Calu3 (cell line): ENCODE measurements at regions not wholly inside any gene's neighbourhood (a gene's known extent, or its start where the extent isn't known, plus 50 kb on each side); places are given as distances from the start of the nearest gene placed in this dataset.

Experiments
- BruUV-seq: library from RNA; stranded (reverse); fragments of 400-500 nt; replicated peaks from 2 replicates; lab custom pipeline; 2021; lab: Mats Ljungman, UMichigan
- CTCF ChIA-PET: fragments of 300-600 bp; sonication (Branson Sonifier 250); formaldehyde crosslinking; loops from one replicate; lab custom pipeline; 2022; ENCODE audit warnings: antibody characterized with exemption; lab: Charles Lee
- DNase-seq: peaks from one replicate; pipeline ENCODE4 v3.0.0; 2022
- H3K27ac Mint-ChIP-seq: one replicate; pipeline ENCODE4 v1.8.0; 2022; ENCODE audit warnings: mixed read lengths; ENCODE audit not compliant: unreplicated experiment
- H3K27me3 Mint-ChIP-seq: one replicate; pipeline ENCODE4 v1.8.0; 2022; ENCODE audit warnings: mixed read lengths; ENCODE audit not compliant: unreplicated experiment
- H3K36me3 Mint-ChIP-seq: one replicate; pipeline ENCODE4 v1.8.0; 2022; ENCODE audit warnings: mild to moderate bottlenecking, moderate library complexity, mixed read lengths; ENCODE audit not compliant: insufficient read depth, unreplicated experiment
- H3K4me1 Mint-ChIP-seq: one replicate; pipeline ENCODE4 v1.8.0; 2022; ENCODE audit warnings: mild to moderate bottlenecking, low read depth, mixed read lengths; ENCODE audit not compliant: unreplicated experiment
- H3K4me3 Mint-ChIP-seq: one replicate; pipeline ENCODE4 v1.8.0; 2022; ENCODE audit warnings: mild to moderate bottlenecking, low read depth, moderate library complexity, mixed read lengths; ENCODE audit not compliant: unreplicated experiment
- H3K9me3 Mint-ChIP-seq: one replicate; pipeline ENCODE4 v1.8.0; 2022; ENCODE audit warnings: low read depth, mixed read lengths; ENCODE audit not compliant: unreplicated experiment
- intact Hi-C: fragments of 100-400 bp; cut with micrococcal nuclease; formaldehyde crosslinking; loops from one replicate; pipeline ENCODE4 v1.10.0; 2022; ENCODE audit not compliant: unreplicated experiment
- TF ChIP-seq, protein P1 (sequence below): fragments of 200-600 bp; IDR thresholded peaks from one replicate; pipeline ENCODE4 v1.8.0; 2022; ENCODE audit warnings: antibody characterized with exemption; ENCODE audit not compliant: unreplicated experiment

DNA sequence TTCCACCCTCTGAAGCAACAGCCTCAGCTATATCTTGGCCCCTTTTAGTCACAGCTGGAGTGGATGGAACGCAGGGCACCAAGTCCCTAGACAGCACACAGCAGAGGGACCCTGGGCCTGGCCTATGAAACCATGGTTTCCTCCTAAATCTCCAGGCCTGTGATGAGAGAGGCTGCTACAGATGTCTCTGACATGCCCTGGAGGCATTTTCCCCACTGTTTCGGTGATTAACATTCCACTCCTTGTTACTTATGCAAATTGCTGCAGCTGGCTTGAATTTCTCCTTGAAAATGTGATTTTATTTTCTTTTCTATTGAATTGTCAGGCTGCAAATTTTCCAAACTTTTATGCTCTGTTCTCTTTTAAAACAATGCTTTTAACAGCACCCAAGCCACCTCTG lies 384.8 kb downstream of the PRR16 start:
- Mint-ChIP-seq H3K36me3 (no peaks in the 10 kb centered on the region), H3K27ac (no peak overlapping the region), H3K27me3 (no peaks in the 10 kb centered on the region), H3K9me3 (no peaks in the 10 kb centered on the region), H3K4me3 (no peak overlapping the region), H3K4me1 (no peaks in the 10 kb centered on the region)
- TF ChIP-seq, protein P1, sequence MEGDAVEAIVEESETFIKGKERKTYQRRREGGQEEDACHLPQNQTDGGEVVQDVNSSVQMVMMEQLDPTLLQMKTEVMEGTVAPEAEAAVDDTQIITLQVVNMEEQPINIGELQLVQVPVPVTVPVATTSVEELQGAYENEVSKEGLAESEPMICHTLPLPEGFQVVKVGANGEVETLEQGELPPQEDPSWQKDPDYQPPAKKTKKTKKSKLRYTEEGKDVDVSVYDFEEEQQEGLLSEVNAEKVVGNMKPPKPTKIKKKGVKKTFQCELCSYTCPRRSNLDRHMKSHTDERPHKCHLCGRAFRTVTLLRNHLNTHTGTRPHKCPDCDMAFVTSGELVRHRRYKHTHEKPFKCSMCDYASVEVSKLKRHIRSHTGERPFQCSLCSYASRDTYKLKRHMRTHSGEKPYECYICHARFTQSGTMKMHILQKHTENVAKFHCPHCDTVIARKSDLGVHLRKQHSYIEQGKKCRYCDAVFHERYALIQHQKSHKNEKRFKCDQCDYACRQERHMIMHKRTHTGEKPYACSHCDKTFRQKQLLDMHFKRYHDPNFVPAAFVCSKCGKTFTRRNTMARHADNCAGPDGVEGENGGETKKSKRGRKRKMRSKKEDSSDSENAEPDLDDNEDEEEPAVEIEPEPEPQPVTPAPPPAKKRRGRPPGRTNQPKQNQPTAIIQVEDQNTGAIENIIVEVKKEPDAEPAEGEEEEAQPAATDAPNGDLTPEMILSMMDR, result no peak
- intact Hi-C loops, result no loop called here
- CTCF ChIA-PET, result interaction anchor here (0.5 kb wide), 1 partner anchor 23 kb away, joined by 4 read pairs; no protein-coding TSS in a partner anchor
- BruUV-seq, result no TSS peak
- no peak for DNase-seq

DNA sequence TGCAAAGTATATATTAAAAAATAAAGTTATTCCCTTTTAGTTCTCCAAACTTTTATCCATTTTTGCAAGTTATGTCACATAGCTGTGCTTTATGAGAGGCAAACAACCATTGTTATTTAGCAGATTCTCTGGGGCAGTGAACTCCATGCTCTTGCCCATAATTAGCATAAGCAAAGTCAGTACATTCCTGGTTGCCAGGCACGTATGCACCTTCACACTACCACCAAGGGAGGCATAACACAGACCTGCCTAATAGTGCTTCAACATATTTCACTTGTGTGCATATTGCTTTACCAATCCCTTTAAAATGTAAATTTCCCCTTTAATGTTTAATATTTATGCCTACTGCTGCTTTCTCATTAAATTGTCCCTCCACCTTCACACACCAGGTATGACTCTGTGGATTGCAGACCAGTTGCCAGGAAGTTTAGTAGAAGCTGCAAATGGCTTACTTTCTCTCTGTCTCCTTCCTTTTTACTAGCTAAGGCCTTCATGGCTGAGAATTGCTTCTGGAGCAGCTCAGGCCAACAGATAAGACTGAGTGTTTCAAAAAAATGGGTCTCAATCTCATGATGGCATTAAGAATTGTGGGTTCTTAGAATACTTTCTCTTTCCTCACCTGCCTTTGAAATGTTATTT lies 388.2 kb downstream of the PRR16 start:
- BruUV-seq, result no TSS peak
- no peak overlapping the region for H3K4me3 Mint-ChIP-seq
- CTCF ChIA-PET, result no interaction called here
- DNase-seq, result no peak
- H3K9me3 Mint-ChIP-seq, result no peaks in the 10 kb centered on the region
- H3K27me3 Mint-ChIP-seq, result no peaks in the 10 kb centered on the region
- TF ChIP-seq, protein P1, result no peak
- intact Hi-C loops, result no loop called here
- H3K4me1 Mint-ChIP-seq, result no peaks in the 10 kb centered on the region
- no peaks in the 10 kb centered on the region for H3K36me3 Mint-ChIP-seq
- no peak overlapping the region for H3K27ac Mint-ChIP-seq

DNA sequence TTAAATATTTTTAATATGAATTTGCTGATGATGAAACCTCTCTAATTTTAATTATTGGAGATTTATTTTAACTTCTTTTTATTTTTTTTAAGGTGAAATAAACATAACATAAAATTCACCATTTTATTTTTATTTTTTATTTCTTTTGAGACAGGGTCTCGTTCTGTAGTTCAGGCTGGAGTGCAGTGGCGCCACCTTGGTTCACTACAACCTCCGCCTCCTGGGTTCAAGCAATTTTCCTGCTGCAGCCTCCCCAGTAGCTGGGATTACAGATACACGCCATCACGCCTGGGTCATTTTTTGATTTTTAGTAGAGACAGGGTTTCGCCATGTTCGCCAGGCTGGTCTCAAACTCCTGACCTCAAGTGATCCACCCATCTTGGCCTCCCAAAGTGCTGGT lies 402.9 kb downstream of the PRR16 start:
- no TSS peak for BruUV-seq
- no peaks in the 10 kb centered on the region for H3K36me3 Mint-ChIP-seq
- no peak for DNase-seq
- H3K27me3 Mint-ChIP-seq, result no peaks in the 10 kb centered on the region
- CTCF ChIA-PET, result no interaction called here
- H3K27ac Mint-ChIP-seq, result no peak overlapping the region
- no peaks in the 10 kb centered on the region for H3K9me3 Mint-ChIP-seq
- H3K4me1 Mint-ChIP-seq, result no peaks in the 10 kb centered on the region
- H3K4me3 Mint-ChIP-seq, result no peak overlapping the region
- TF ChIP-seq, protein P1, result no peak
- intact Hi-C loops, result no loop called here

DNA sequence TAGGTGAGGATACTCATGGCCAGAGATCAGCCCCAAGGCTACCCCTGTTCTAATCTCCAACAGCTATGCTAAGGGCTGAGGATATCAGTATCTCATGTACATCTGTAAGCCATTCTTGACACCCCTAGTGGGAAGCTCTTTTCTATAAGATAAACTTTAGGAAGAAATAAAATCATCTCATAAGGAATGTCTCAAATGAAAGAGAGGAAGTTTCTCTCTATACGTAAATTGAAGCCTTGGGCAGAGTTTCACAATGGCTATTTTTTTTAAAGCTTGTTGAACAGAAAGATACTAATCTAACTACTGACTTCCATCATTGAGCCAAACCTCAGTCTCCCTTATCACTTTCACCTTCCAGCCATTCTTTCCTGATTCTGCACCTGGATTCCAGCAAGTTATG lies 405.7 kb downstream of the PRR16 start:
- Mint-ChIP-seq H3K9me3 (no peaks in the 10 kb centered on the region), H3K27me3 (no peaks in the 10 kb centered on the region), H3K27ac (no peak overlapping the region), H3K4me1 (no peaks in the 10 kb centered on the region), H3K4me3 (no peak overlapping the region), H3K36me3 (no peaks in the 10 kb centered on the region)
- intact Hi-C loops, result no loop called here
- BruUV-seq, result no TSS peak
- CTCF ChIA-PET, result no interaction called here
- no peak for DNase-seq
- TF ChIP-seq, protein P1, result no peak
